B cell (primary cell): ENCODE measurements at regions not wholly inside any gene's neighbourhood (a gene's known extent, or its start where the extent isn't known, plus 50 kb on each side); places are given as distances from the start of the nearest gene placed in this dataset.

Source experiments
- ATAC-seq: fragments of 200-7000 bp; cut with Tn5 transposase; one replicate; pipeline ENCODE4 v1.10.0; 2021; ENCODE audit warnings: low read depth, mild to moderate bottlenecking, moderate number of reproducible peaks, moderate library complexity
- CTCF ChIA-PET: fragments of 350-600 bp; sonication (Branson Sonifier 250); formaldehyde crosslinking; loops from one replicate; lab custom pipeline; 2021; ENCODE audit warnings: antibody characterized with exemption, inconsistent platforms; lab: Charles Lee
- POLR2A ChIA-PET: fragments of 350-600 bp; sonication (Branson Sonifier 250); formaldehyde crosslinking; loops from one replicate; lab custom pipeline; 2021; ENCODE audit warnings: antibody characterized with exemption; lab: Charles Lee
- DNase-seq: peaks from one replicate; pipeline ENCODE4 v3.0.0; 2013
- H2AFZ ChIP-seq: 2 replicates; pipeline ENCODE4 v1.6.1; 2012; ENCODE audit warnings: mild to moderate bottlenecking, low read depth, low read length; ENCODE audit not compliant: insufficient read depth, poor library complexity, severe bottlenecking
- H3K27ac ChIP-seq, 2 donors: 1 replicate in 1 of 2; 2 replicates in 1 of 2; pipeline ENCODE4 v1.5.1; 2012 to 2013; ENCODE audit warnings: low read length in 2 of 2, mild to moderate bottlenecking in 2 of 2, moderate library complexity in 1 of 2
- H3K27me3 ChIP-seq, 4 experiments: fragments of 200-600 bp in 1 of 4; sonication (generic) in 1 of 4; replicated peaks in 1 of 4; 1 replicate in 2 of 4; 2 replicates in 2 of 4; pipeline versions ENCODE4 v1.6.1 to v1.7.0; 2013 to 2016; ENCODE audit warnings: low read length in 3 of 4, mild to moderate bottlenecking in 2 of 4, mixed read lengths in 1 of 4, moderate library complexity in 1 of 4; ENCODE audit not compliant: insufficient read depth in 4 of 4, control insufficient read depth in 3 of 4; ENCODE audit errors: control extremely low read depth in 1 of 4
- H3K36me3 ChIP-seq, 2 experiments: replicated peaks in 1 of 2; 1 replicate in 1 of 2; 2 replicates in 1 of 2; pipeline versions ENCODE4 v1.6.1 to v1.7.1; 2013; ENCODE audit warnings: low read length in 1 of 2; ENCODE audit not compliant: insufficient read depth in 2 of 2, control insufficient read depth in 1 of 2; ENCODE audit errors: control extremely low read depth in 1 of 2, extremely low read depth in 1 of 2
- H3K4me1 ChIP-seq, 2 donors: fragments of 200-600 bp in 1 of 2; sonication (generic) in 1 of 2; 1 replicate in 1 of 2; 2 replicates in 1 of 2; pipeline versions ENCODE4 v1.5.1 to v1.6.1; 2013 to 2017; ENCODE audit warnings: low read length in 2 of 2; ENCODE audit not compliant: control insufficient read depth in 2 of 2, insufficient read depth in 2 of 2
- H3K4me2 ChIP-seq: replicated peaks from 2 replicates; pipeline ENCODE3; 2012; ENCODE audit warnings: mild to moderate bottlenecking, low read depth, low read length; ENCODE audit not compliant: poor library complexity, severe bottlenecking
- H3K4me3 ChIP-seq, 5 experiments: fragments of 200-600 bp in 1 of 5; sonication (generic) in 1 of 5; 1 replicate in 3 of 5; 2 replicates in 2 of 5; pipeline versions ENCODE4 v1.5.1 to v1.7.0; 2011 to 2016; ENCODE audit warnings: low read length in 4 of 5, mild to moderate bottlenecking in 4 of 5, low read depth in 2 of 5, control low read depth in 1 of 5, moderate library complexity in 1 of 5; ENCODE audit not compliant: insufficient read depth in 1 of 5; ENCODE audit errors: control extremely low read depth in 1 of 5, extremely low read depth in 1 of 5
- H3K79me2 ChIP-seq: fragments of 200-600 bp; sonication (generic); one replicate; pipeline ENCODE4 v1.6.0; 2016; ENCODE audit warnings: low read length; ENCODE audit not compliant: control insufficient read depth, insufficient read depth
- H3K9ac ChIP-seq: fragments of 200-600 bp; sonication (generic); 2 replicates; pipeline ENCODE4 v1.6.1; 2017; ENCODE audit warnings: mild to moderate bottlenecking, low read length, moderate library complexity
- H3K9me3 ChIP-seq, 3 donors: one replicate each; pipeline versions ENCODE4 v1.6.1 to v1.7.1; 2013; ENCODE audit warnings: low read length in 2 of 3; ENCODE audit not compliant: control insufficient read depth in 2 of 3, insufficient read depth in 1 of 3; ENCODE audit errors: control extremely low read depth in 1 of 3
- H4K20me1 ChIP-seq: 2 replicates; pipeline ENCODE4 v1.6.0; 2012; ENCODE audit warnings: mild to moderate bottlenecking, low read length; ENCODE audit not compliant: insufficient read depth, control insufficient read depth, poor library complexity, severe bottlenecking
- H3K27ac Mint-ChIP-seq: one replicate; pipeline ENCODE4 v1.8.0; 2021; ENCODE audit warnings: mixed read lengths
- H3K27me3 Mint-ChIP-seq: one replicate; pipeline ENCODE4 v1.8.0; 2021; ENCODE audit warnings: mixed read lengths
- H3K4me1 Mint-ChIP-seq: one replicate; pipeline ENCODE4 v1.8.0; 2021; ENCODE audit warnings: mixed read lengths
- H3K4me3 Mint-ChIP-seq: one replicate; pipeline ENCODE4 v1.8.0; 2021; ENCODE audit warnings: mixed read lengths
- H3K9me3 Mint-ChIP-seq: one replicate; pipeline ENCODE4 v1.8.0; 2022; ENCODE audit warnings: mixed read lengths; ENCODE audit not compliant: insufficient read depth
- EZH2 ChIP-seq: IDR thresholded peaks from 2 replicates; pipeline ENCODE4 v1.6.1; 2012; ENCODE audit warnings: borderline replicate concordance, low read depth, mild to moderate bottlenecking, moderate library complexity, low read length; ENCODE audit not compliant: insufficient read depth, poor library complexity, severe bottlenecking
- WGBS: methylation state at CpG from one replicate; pipeline ENCODE4 v1.1.5; 2013; ENCODE audit warnings: missing lambda C conversion rate; ENCODE audit not compliant: insufficient coverage; 5-methylcytosine and 5-hydroxymethylcytosine counted together
- intact Hi-C: fragments of 100-400 bp; cut with micrococcal nuclease; formaldehyde crosslinking; loops from one replicate; pipeline ENCODE4 v1.10.0; 2022
- TF ChIP-seq, protein P1 (sequence below): fragments of 200-600 bp; IDR thresholded peaks from one replicate; pipeline ENCODE4 v1.8.0; 2022; ENCODE audit warnings: antibody characterized with exemption, mild to moderate bottlenecking

DNA sequence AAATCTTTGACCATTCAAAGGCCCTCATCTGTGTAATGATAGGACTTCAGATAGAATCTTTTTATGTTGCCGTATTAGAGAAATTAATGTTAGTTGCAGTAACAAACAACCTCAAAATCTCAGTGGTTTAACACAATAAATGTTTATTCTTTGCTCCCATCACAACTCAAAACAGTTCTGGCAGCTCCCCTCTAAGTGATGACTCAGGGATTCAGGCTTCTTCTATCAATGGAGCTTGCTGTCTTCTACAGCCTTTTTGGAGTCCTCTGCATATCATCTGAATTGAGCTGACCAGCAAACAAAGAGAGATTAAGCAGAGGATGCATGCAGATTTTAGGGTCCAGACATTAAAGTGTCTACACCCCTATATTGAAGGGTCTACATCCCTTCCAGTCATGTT lies 59.1 kb upstream of the RAB3GAP2 start:
- TF ChIP-seq EZH2: no peak
- TF ChIP-seq, protein P1, sequence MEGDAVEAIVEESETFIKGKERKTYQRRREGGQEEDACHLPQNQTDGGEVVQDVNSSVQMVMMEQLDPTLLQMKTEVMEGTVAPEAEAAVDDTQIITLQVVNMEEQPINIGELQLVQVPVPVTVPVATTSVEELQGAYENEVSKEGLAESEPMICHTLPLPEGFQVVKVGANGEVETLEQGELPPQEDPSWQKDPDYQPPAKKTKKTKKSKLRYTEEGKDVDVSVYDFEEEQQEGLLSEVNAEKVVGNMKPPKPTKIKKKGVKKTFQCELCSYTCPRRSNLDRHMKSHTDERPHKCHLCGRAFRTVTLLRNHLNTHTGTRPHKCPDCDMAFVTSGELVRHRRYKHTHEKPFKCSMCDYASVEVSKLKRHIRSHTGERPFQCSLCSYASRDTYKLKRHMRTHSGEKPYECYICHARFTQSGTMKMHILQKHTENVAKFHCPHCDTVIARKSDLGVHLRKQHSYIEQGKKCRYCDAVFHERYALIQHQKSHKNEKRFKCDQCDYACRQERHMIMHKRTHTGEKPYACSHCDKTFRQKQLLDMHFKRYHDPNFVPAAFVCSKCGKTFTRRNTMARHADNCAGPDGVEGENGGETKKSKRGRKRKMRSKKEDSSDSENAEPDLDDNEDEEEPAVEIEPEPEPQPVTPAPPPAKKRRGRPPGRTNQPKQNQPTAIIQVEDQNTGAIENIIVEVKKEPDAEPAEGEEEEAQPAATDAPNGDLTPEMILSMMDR: no peak
- no peaks in the 10 kb centered on the region for H3K27me3 ChIP-seq
- no peak overlapping the region for H3K4me3 ChIP-seq
- POLR2A ChIA-PET: no interaction called here
- no peak overlapping the region for H3K27ac ChIP-seq
- H3K4me2 ChIP-seq: no peak overlapping the region
- CTCF ChIA-PET: no interaction called here
- no peaks in the 10 kb centered on the region for H4K20me1 ChIP-seq
- no peak for DNase-seq
- no peaks in the 10 kb centered on the region for H3K36me3 ChIP-seq
- no peak overlapping the region for H2AFZ ChIP-seq
- no peaks in the 10 kb centered on the region for H3K9me3 ChIP-seq
- no peaks in the 10 kb centered on the region for H3K9me3 Mint-ChIP-seq
- H3K4me1 ChIP-seq: no peaks in the 10 kb centered on the region
- no peaks in the 10 kb centered on the region for H3K79me2 ChIP-seq
- H3K4me1 Mint-ChIP-seq: no peaks in the 10 kb centered on the region
- intact Hi-C loops: no loop called here
- no CpG with 5 or more reads among the region's 1 CpG for WGBS
- no peak overlapping the region for H3K27ac Mint-ChIP-seq
- H3K27me3 Mint-ChIP-seq: peaks cover under 1% of the 10 kb centered on the region
- no peak overlapping the region for H3K4me3 Mint-ChIP-seq
- H3K9ac ChIP-seq: no peak overlapping the region
- no peak for ATAC-seq

GRCh38 chr1:220330265-220330664 lies 58.0 kb upstream of the RAB3GAP2 start:
- Histone ChIP-seq H3K4me1 (no peaks in the 10 kb centered on the region), H3K9me3 (no peaks in the 10 kb centered on the region), H4K20me1 (no peaks in the 10 kb centered on the region), H3K4me2 (no peak overlapping the region), H3K9ac (no peak overlapping the region), H2AFZ (no peak overlapping the region), H3K79me2 (no peaks in the 10 kb centered on the region), H3K27me3 (no peaks in the 10 kb centered on the region), H3K4me3 (no peak overlapping the region), H3K36me3 (no peaks in the 10 kb centered on the region), H3K27ac (no peak overlapping the region)
- DNase-seq (no peak), ATAC-seq (no peak)
- POLR2A ChIA-PET: no interaction called here
- no peaks in the 10 kb centered on the region for H3K4me1 Mint-ChIP-seq
- no peak overlapping the region for H3K4me3 Mint-ChIP-seq
- no CpG with 5 or more reads among the region's 3 CpGs for WGBS
- intact Hi-C loops: no loop called here
- TF ChIP-seq EZH2: no peak
- TF ChIP-seq, protein P1: no peak
- CTCF ChIA-PET: no interaction called here
- no peak overlapping the region for H3K27ac Mint-ChIP-seq
- no peaks in the 10 kb centered on the region for H3K9me3 Mint-ChIP-seq
- peaks cover 5% of the 10 kb centered on the region for H3K27me3 Mint-ChIP-seq
